NCI-H524 (cell line): ENCODE measurements at regions not wholly inside any gene's neighbourhood (a gene's known extent, or its start where the extent isn't known, plus 50 kb on each side); places are given as distances from the start of the nearest gene placed in this dataset.
A peak's percentile ranks its signal among the peaks of the same experiment; 100 is the strongest.

ENCODE experiments used
- DNase-seq, 2 experiments: peaks; one replicate each; lab custom pipeline; 2025; lab: John Stamatoyannopoulos, UW

DNA sequence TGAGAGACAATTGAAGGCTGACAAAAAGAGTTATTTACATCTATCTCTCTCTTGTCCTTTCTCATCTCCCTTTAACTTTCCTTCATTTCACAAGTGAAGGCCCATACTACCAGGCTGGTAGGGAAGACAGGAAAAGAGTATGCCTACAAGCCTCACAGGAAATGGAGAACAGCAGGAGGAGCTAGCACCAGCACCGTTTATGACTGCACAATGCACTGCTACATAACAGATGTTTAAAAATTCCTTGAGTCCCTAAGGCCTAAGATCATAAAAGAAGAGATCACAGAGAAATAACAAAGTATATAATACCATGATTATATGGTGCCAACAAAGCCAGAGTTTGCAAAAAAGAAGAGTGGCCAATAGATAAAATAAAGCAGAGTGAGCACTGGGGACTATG, 194.8 kb downstream of the UNC5CL start:
- DNase-seq: peak in 1 of 2 experiments; percentile 19

DNA sequence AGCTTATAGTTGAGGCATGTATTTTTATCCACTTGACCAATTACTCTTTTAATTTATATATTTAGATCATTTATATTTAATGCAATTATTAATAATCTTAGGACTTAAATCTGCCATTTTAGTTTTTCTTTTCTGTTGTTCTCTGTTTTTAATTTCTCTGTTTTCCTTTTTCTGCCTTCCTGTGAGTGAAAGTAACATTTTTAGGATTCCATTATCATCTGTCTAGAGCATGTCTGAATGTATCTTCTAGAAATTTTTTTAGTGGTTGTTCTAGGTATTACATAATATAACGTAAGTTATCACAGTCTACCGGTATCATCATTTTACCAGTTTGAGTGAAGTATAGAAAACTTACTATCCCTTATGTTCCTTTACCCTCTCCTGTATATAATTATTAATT, 197.3 kb downstream of the UNC5CL start:
- DNase-seq: no peak

DNA sequence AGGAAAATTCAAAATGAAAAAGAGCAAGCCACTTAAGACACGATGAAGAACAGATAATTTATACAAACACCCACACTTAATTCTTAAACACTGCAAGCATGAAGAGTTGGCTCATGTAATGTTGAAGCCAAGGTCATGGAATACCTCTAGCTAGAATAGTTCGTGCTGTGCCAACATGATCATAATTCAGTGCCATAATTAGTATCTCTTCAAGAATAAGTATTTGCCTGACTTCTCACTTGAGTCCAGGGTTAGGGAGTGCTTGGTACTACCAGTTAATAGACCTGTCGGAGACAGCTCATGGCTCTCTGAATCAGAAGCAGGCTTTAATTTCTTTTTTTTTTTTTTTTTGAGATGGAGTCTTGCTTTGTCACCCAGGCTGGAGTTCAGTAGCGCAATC, 206.3 kb downstream of the UNC5CL start:
- DNase-seq: no peak

DNA sequence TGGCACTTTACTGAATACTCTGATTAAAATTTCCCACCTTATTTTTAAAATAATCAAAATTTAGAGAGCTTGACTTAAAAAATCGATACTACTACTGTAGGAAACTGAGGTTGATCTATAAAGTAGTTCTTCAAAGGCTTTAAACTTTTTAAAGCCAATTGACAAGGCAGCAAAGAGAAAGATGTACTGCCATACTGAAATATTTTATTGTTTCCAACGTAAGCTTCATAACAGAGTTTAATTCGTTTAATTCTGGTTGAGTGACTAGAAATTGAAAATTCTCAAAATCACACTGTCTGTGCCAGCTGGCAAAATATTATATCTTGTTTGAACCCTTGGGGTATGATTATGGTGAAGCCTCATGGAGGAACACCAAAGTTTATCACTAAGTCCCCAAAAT, 207.6 kb downstream of the UNC5CL start:
- no peak for DNase-seq

DNA sequence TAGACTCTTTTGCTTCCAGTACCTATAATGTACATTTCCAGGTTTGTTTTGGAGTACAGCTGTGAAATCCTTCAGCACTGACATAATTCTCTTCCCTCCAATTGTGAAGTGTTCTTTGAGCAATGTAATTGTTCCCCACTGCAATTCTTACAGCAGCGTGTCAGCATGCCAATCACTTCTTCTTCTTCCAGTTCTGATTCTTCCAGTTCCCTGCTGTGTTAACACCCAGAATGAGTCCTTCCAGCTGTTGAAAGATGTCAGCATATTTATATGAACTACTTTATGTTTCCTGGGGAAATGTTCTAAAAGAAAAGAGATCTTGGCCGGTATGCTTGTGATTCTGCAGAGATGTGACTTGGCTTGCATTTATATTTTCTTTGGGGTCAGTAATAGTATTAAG, 213.9 kb downstream of the UNC5CL start:
- DNase-seq: no peak

DNA sequence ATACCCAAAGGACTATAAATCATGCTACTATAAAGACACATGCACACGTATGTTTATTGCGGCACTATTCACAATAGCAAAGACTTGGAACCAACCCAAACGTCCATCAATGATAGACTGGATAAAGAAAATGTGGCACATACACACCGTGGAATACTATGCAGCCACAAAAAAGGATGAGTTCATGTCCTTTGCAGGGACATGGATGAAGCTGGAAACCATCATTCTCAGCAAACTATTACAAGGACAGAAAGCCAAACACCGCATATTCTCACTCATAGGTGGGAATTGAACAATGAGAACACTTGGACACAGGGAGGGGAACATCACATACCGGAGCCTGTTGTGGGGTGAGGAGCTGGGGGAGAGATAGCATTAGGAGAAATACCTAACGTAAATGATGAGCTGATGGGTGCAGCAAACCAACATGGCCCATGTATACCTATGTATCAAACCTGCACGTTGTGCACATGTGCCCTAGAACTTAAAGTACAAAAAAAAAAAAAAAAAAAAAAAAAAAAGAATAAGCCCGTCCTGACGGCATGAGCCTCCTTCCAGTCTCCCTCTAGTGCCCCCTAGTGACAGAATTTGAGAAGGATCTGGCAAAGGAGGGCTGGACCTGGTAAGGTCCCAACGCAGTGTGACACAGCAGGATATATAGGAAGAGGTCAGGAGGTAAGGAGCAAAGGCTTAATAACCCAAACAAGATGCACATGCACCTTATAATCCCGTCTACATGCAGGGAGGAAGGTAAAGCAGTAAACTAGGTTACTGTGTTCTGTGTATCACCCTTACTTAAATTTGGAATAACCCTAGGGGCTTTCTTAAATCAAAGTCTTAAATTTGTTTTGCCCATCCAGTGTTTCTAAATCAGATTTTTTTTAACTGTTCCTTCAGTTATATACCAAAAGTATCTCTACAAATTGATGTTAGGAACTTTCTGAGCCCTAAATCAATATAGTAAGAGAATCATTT, 214.8 kb downstream of the UNC5CL start:
- peak; percentile 20 to 66 for DNase-seq

DNA sequence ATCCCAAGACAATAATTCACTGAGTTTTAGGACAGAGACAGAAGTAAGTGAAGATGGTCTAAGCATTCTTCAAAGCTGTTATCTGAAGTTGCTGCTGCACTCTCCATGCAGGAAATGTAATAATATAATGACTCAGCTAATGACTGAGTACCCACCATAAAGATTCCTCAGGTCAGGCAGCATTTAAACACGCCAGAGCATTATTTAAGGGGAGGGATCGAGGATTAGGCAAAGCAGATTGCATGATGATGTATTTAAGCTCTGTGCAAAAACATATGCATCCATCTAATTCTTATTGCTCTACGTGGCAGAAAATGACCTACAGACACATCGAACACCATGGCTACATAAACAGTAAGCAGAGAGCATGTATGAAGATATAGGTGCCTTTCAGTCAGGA, 216.4 kb downstream of the UNC5CL start:
- peak; percentile 43 to 71 for DNase-seq

DNA sequence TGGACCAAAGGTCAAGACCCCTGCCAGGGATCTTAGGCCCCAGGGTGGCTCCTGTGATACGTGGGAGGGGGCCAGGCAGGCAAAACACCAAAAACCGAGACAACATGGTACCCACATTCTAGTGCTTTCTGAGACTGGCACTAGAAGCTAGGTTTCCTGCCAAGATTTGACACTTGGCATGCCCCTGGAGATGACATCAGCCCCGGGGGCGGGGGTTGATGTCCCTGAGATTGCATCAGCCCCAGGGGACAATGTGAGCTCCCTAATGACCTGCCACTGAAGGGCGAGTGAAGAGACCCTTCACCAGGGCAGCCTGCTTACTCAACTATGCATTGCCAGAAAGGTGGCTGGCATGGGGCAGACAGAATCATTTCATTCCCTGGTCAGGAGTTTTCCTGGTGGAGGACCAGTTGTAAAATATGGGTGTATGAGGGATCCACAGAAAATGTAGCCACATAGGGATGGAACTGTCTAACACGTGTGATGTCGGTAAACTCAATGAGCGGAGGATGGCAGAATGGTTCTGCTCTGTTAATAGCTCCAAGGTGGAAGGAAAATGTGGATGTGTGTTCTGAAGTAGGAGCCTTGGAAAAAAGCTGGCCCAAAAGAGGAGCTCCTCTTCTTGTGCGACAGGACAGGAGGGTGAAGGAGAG, 219.7 kb downstream of the UNC5CL start:
- DNase-seq: no peak

DNA sequence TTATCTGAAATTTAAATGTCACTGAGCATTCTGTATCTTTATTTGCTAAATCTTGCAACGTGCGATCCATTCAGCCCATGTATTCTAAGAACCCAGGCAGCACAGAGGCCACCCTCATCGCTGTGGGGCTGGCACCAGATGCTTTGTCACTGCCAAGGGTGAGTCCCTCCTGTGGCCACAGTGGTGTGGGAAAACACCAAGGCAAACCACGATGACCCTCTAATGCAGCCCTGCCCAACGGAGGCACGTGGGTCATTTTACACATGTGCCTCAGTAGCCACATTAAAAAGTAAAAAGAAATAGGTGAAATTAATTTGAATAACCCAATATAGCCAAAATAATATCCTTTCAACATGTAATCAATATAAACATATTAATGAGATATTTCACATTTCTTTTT, 221.7 kb downstream of the UNC5CL start:
- no peak for DNase-seq

DNA sequence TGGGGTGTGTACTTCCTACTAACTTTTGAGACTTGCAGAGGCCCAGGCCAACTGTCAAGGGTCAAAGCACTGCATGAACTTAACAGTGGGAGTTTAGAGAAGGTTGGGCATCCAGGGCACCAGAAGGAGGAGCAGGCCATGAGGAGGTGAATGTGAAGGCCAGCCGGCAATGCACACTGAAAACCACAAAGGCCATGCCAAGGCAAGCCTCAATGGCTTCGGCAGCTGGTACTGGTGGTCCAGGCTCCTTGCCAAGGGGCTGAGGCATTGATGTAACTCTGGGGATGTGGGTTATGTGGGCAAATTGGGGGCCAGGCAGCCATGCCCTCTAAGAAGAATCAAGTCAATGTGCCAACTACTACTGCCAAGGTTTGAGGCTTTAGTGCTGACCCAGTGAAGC, 222.4 kb downstream of the UNC5CL start:
- DNase-seq: no peak

DNA sequence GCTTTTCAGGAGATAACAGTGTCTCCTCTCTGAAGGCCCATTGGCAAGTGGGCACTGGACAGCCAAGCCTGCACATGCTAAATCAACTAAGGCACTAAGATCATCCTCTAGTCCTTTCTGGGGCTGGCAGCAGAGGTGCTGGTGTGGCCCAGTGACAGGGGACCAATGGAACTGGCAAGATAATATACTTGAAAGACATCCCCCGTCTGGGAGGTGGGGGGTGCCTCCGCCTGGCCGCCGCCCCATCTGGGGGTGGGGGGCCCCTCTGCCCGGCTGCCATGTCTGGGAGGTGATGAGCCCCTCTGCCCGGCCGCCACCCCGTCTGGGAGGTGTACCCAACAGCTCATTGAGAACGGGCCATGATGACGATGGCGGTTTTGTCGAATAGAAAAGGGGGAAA, 223.3 kb downstream of the UNC5CL start:
- no peak for DNase-seq

DNA sequence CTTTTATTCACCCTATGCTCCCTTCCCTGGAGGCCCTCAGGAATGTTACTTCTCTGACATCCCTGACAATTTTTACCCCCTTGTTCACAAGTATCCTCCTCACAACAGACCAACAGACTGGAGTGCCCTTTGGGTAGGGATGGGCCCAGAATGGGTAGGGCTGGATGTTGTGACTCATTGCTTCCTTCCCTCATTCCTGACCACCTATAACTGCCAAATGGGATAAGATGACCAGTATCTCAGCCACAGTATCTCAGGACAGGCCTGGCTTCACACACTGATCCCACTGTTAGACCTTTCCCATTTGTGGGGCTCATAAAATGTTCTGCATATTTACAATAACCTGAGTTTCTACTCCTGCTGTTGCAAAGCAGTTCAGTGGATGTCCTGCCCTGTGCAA, 223.0 kb upstream of the LRFN2 start:
- no peak for DNase-seq

DNA sequence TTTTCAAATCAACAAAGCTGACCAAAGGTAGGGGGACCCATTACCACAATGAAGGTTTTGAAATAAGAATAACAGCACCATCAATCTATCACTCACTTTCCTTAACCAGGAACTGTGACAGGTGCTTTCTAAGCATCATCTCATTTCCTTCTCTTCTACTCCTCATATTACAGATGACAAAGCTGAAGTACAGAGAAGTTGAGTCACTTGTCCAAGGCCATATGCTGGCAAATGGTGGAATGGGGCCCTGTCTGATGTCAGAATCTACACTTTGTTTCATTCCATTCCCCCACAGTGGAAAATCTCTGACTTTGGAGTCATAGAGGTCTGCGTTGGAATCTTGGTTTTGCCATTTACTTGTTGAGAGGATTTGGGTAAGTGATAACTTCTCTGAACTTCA, 222.5 kb upstream of the LRFN2 start:
- DNase-seq: peak in 1 of 2 experiments; percentile 34

DNA sequence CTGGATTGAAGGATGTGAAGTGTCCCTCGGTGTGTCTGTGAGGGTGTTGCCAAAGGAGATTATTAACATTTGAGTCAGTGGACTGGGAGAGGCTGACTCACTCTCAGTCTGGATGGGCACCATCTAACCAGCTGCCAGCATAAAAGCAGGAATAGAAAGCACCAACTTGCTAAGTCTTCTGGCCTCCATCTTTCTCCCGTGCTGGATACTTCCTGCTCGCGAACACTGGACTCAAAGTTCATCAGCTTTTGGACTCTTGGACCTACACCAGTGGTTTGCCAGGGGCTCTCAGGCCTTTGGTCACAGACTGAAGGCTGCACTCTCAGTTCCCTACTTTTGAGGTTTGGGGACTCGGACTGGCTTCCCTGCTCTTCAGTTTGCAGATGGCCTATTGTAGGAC, 220.3 kb upstream of the LRFN2 start:
- DNase-seq: peak in 1 of 2 experiments; percentile 16

DNA sequence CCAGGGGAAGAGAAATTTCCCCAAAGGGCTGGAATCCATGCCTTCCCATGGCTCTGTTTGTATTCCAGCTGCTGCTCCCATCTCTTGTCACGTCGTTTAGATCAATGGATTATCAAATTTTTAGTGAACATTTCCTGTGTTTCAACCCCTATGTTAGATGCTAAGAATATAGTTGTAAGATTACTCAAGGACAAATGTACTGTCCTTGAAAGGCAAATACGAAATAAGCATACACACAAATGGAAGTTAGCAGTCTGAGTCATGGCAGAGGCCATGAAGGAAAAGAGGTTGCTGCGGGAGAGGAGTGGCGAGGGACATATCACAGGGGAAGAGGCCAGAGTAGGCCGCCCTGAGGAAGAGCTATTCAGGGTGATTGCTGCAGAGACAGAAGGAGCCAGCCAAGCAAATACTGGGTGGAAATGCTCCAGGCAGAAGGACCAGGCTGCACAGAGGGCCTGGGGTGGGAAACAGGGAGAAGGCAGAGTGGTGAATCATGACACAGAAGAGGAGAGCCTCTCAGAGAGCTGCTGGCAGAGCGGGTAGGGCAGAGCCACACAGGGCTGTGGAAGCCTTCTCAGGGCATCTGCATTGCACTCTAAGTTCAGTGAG, 219.2 kb upstream of the LRFN2 start:
- no peak for DNase-seq

DNA sequence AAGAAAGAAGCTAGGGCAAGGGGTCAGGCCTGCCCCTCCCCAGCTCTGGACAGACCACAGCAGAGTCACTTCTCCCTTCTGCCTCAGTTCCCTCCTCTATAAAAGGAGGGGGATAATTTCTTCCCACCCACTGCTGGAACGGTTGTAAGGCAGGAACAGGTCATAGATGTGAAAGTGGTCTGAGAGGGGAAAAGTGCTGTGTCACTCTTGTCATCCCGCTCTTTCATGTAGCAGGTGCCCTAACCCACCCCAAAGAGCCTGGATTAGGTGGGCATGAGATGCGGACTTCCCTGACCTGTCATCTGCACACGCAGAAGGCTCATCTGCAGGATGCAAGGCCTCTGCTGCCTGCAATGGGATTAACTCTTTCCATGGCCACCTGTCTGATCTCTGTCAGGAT, 218.2 kb upstream of the LRFN2 start:
- DNase-seq: peak in 1 of 2 experiments; percentile 60

DNA sequence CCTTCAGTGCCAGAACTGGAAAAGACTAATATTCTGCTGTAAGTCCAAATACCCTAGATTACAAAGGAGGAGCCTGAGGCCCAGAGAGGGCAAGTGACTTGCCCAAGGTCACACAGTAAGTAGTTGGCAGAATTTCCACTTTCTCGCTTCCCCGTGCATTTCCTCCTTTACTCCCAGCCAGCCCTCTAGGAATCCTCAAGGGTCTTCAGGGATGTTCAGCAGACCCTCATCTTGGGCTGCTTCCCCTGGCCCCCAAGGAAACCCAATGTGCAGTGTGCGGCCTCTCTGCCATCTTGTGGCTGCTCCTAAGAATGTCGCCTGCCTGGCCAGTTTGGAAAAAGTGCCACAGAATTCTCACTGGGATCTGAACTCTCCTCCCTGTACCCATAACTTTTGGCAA, 217.7 kb upstream of the LRFN2 start:
- peak in 1 of 2 experiments; percentile 12 for DNase-seq

DNA sequence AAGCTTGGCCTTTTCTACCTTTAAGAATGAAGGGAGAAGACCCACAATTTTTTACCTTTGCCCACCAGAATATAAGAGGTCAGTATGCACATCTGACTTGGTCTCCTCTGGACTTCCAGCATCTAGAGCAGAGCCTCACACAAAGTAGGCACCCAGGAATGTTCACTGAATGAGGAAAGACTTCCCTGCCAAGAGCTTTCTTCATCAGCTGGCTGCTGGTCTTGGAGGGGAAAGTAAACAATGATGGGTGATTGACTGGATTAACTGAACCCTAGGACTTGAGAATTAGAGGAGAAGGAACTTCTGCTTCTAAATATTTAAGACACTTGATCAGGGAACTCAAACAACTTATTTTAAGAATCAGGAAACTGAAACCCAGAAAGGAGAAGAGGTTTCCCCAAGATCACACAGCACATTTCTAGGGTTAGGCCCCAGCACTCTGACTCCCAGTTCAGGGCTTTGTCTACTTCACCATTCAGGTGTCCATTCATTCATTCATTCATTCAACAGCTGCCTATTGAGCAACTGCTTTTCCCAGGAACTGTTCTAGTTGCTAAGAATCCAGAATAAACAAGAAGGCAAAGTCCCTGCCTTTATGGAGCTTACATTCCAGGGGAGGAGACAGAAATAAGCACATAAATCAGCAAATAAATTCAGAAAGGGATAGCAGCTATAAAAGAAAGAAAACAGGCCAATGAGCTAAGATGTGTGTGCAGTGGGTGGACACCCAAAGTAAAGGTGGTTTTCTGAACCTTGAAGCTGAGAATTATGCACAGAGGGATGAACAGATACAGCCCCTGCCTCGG, 216.9 kb upstream of the LRFN2 start:
- no peak for DNase-seq

DNA sequence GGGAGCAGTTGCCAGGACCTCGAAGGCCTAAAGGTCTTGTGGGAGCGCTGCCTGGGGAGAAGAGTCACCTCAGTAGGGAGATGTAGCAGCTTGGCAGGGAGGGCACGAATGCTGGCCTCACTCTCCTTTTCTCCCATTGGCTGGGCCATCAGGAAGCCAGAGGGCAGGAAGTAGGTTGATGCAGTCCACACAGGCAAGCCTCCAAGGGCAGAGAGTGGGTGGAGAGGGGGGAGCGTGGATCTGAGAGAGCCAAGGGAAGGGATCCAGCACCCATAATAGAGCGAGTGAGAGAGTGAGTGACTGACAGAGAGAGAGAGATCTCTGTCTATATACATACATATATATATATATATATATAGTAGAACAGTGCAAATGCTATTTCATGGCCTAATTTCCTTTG, 215.3 kb upstream of the LRFN2 start:
- no peak for DNase-seq

DNA sequence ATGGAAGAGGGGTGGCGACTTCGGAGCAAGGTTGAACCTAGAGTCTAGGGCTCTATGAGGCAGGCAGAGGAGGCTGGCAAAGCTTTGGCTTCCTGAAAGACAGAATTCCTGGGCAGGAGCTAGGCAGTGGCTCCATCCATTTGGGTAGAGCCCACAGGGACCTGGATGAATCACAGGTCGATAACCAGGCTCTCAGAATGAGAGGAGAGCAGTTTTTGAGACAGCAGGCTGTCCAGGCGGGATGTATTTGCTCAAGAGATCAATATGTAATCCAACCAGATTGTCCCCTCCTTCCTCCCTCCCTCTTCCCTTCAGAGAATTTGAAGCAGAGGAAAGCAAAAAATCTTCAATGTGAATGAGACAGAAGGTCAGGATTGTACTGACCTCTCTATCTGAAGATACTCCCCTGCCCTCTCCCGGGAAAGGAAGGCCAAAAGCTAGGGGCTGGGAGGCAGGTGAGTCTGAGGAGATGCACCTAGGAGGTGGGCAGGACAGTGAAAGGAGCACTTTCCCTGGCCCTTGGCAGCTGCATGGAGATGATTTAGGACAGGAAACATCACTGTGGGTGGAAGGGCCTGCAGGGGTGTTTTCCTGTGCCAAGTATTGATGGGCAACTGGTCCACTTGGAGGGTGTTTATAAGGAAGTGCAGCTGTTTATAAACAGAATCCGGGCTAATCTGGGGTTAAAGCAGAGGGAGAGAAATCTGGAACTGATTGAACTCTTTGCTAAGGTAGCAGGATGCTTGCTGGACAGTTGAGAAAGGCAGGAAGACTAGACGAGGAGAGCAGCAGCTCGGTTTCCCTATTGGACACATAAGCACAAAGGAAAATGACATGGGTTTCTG, 212.4 kb upstream of the LRFN2 start:
- DNase-seq: peak; percentile 69 to 84
